Mesothelial cell of epicardium (in vitro differentiated cells): ENCODE measurements at regions not wholly inside any gene's neighbourhood (a gene's known extent, or its start where the extent isn't known, plus 50 kb on each side); places are given as distances from the start of the nearest gene placed in this dataset.

Experiments used
- DNase-seq, 2 experiments: peaks; one replicate each; pipeline ENCODE4 v3.0.0; 2021; ENCODE audit warnings: low spot score in 2 of 2; ENCODE audit not compliant: unreplicated experiment in 2 of 2
- H3K27ac Mint-ChIP-seq: 2 replicates; pipeline ENCODE4 v1.8.0; 2021; ENCODE audit warnings: mixed read lengths
- H3K27me3 Mint-ChIP-seq: 2 replicates; pipeline ENCODE4 v1.8.0; 2021; ENCODE audit warnings: low read depth, mixed read lengths
- H3K36me3 Mint-ChIP-seq: 2 replicates; pipeline ENCODE4 v1.8.0; 2021; ENCODE audit warnings: mixed read lengths
- H3K4me1 Mint-ChIP-seq: 2 replicates; pipeline ENCODE4 v1.8.0; 2021; ENCODE audit warnings: mixed read lengths
- H3K4me3 Mint-ChIP-seq: 2 replicates; pipeline ENCODE4 v1.8.0; 2021; ENCODE audit warnings: mild to moderate bottlenecking, moderate library complexity, mixed read lengths
- H3K9me3 Mint-ChIP-seq: 2 replicates; pipeline ENCODE4 v1.8.0; 2021; ENCODE audit warnings: mixed read lengths
- CTCF ChIP-seq: fragments of 200-600 bp; sonication (generic); IDR thresholded peaks from one replicate; pipeline ENCODE4 v1.5.0; 2021; ENCODE audit warnings: antibody characterized with exemption; ENCODE audit not compliant: unreplicated experiment

GRCh38 chr3:168973206-168973605 lies 690.3 kb downstream of the MECOM start:
- Mint-ChIP-seq H3K9me3 (peaks cover 5% of the 10 kb centered on the region), H3K27me3 (no peaks in the 10 kb centered on the region), H3K36me3 (no peaks in the 10 kb centered on the region), H3K27ac (no peak overlapping the region), H3K4me3 (no peak overlapping the region), H3K4me1 (peaks cover 15% of the 10 kb centered on the region)
- TF ChIP-seq CTCF = no peak
- no peak for DNase-seq

- Mint-ChIP-seq H3K4me3 (no peak overlapping the region), H3K36me3 (no peaks in the 10 kb centered on the region), H3K9me3 (peaks cover 5% of the 10 kb centered on the region), H3K27ac (no peak overlapping the region), H3K4me1 (no peaks in the 10 kb centered on the region), H3K27me3 (no peaks in the 10 kb centered on the region)
- no peak for DNase-seq
- TF ChIP-seq CTCF = no peak
These were observed 694.9 kb downstream of the MECOM start for GRCh38 chr3:168968609-168969008.

GRCh38 chr3:168964736-168965135 lies 698.8 kb downstream of the MECOM start:
- H3K4me1 Mint-ChIP-seq = no peaks in the 10 kb centered on the region
- no peak overlapping the region for H3K4me3 Mint-ChIP-seq
- H3K36me3 Mint-ChIP-seq = no peaks in the 10 kb centered on the region
- TF ChIP-seq CTCF = no peak
- H3K9me3 Mint-ChIP-seq = peaks cover 11% of the 10 kb centered on the region
- no peak overlapping the region for H3K27ac Mint-ChIP-seq
- no peak for DNase-seq
- H3K27me3 Mint-ChIP-seq = no peaks in the 10 kb centered on the region

- Mint-ChIP-seq H3K9me3 (peaks cover 11% of the 10 kb centered on the region), H3K4me1 (peaks cover 4% of the 10 kb centered on the region), H3K4me3 (no peak overlapping the region), H3K27me3 (no peaks in the 10 kb centered on the region), H3K27ac (no peak overlapping the region), H3K36me3 (no peaks in the 10 kb centered on the region)
- no peak for DNase-seq
- TF ChIP-seq CTCF = no peak
These were observed 702.2 kb downstream of the MECOM start for GRCh38 chr3:168961271-168961670.

GRCh38 chr3:168959731-168960130 lies 703.8 kb downstream of the MECOM start:
- H3K4me3 Mint-ChIP-seq = no peak overlapping the region
- H3K4me1 Mint-ChIP-seq = peaks cover 10% of the 10 kb centered on the region
- no peaks in the 10 kb centered on the region for H3K36me3 Mint-ChIP-seq
- no peak overlapping the region for H3K27ac Mint-ChIP-seq
- DNase-seq = no peak
- H3K9me3 Mint-ChIP-seq = peaks cover 13% of the 10 kb centered on the region
- TF ChIP-seq CTCF = no peak
- no peaks in the 10 kb centered on the region for H3K27me3 Mint-ChIP-seq

- Mint-ChIP-seq H3K36me3 (no peaks in the 10 kb centered on the region), H3K27ac (no peak overlapping the region), H3K4me3 (no peak overlapping the region), H3K27me3 (no peaks in the 10 kb centered on the region), H3K4me1 (peaks cover 10% of the 10 kb centered on the region), H3K9me3 (peaks cover 21% of the 10 kb centered on the region)
- no peak for TF ChIP-seq CTCF
- DNase-seq = no peak
These were observed 705.0 kb downstream of the MECOM start for GRCh38 chr3:168958466-168958865.
